A549 (cell line): ENCODE measurements at regions not wholly inside any gene's neighbourhood (a gene's known extent, or its start where the extent isn't known, plus 50 kb on each side); places are given as distances from the start of the nearest gene placed in this dataset.

Experiments used
- ELK1 ChIP-seq: fragments of 150-350 bp; IDR thresholded peaks from 2 replicates; pipeline ENCODE4 v1.6.1; 2014; ENCODE audit warnings: low read depth, mild to moderate bottlenecking, low read length
- MAFK ChIP-seq: fragments of 450-650 bp; IDR thresholded peaks from 2 replicates; pipeline ENCODE4 v1.6.1; 2014; ENCODE audit not compliant: partially characterized antibody

GRCh38 chr6:90346729-90347128, 50.1 kb upstream of the BACH2 start (continued):
- no peak for TF ChIP-seq ELK1
- TF ChIP-seq MAFK, result no peak
